ENCODE measurements at regions not wholly inside any gene's neighbourhood (a gene's known extent, or its start where the extent isn't known, plus 50 kb on each side); places are given as distances from the start of the nearest gene placed in this dataset.

- ChIA-PET CTCF (no interaction called here), POLR2A (no interaction called here)
- ATAC-seq (ENCODE audit: low read depth): no peak
Observed at GRCh38 chr2:147521936-147522335, 322.9 kb upstream of the ACVR2A start.

GRCh38 chr2:147520817-147521216, 324.0 kb upstream of the ACVR2A start:
- POLR2A ChIA-PET: no interaction called here

More at GRCh38 chr2:147521936-147522335, 322.9 kb upstream of the ACVR2A start:
- Mint-ChIP-seq H3K4me3 (no peak overlapping the region), H3K9me3 (no peaks in the 10 kb centered on the region), H3K27ac (no peak overlapping the region), H3K4me1 (no peaks in the 10 kb centered on the region), H3K27me3 (peaks cover 11% of the 10 kb centered on the region), H3K36me3 (ENCODE audit: low read depth) (no peaks in the 10 kb centered on the region)
- intact Hi-C loops (cut with micrococcal nuclease): no loop called here
- no peak for DNase-seq
- TF ChIP-seq CTCF (IDR thresholded peaks at IDR 0.05): no peak

GRCh38 chr2:147519178-147519577, 325.7 kb upstream of the ACVR2A start:
- Mint-ChIP-seq H3K27me3 (peaks cover 3% of the 10 kb centered on the region), H3K9me3 (peaks cover 2% of the 10 kb centered on the region), H3K4me3 (no peak overlapping the region), H3K36me3 (ENCODE audit: low read depth) (no peaks in the 10 kb centered on the region), H3K4me1 (no peaks in the 10 kb centered on the region), H3K27ac (no peak overlapping the region)
- POLR2A ChIA-PET: no interaction called here
- ATAC-seq (ENCODE audit: low read depth) (no peak), DNase-seq (no peak)
- intact Hi-C loops (cut with micrococcal nuclease): no loop called here
- CTCF ChIA-PET: no interaction called here
- no peak for TF ChIP-seq CTCF (IDR thresholded peaks at IDR 0.05)

More at GRCh38 chr2:147520817-147521216, 324.0 kb upstream of the ACVR2A start:
- CTCF ChIA-PET: no interaction called here
- H3K9me3 Mint-ChIP-seq: peaks cover 2% of the 10 kb centered on the region
- peaks cover 11% of the 10 kb centered on the region for H3K27me3 Mint-ChIP-seq
- DNase-seq (no peak), ATAC-seq (ENCODE audit: low read depth) (no peak)
- H3K27ac Mint-ChIP-seq: no peak overlapping the region
- TF ChIP-seq CTCF (IDR thresholded peaks at IDR 0.05): no peak
- no peaks in the 10 kb centered on the region for H3K4me1 Mint-ChIP-seq
- no peaks in the 10 kb centered on the region for H3K36me3 Mint-ChIP-seq (ENCODE audit: low read depth)
- intact Hi-C loops (cut with micrococcal nuclease): no loop called here
- H3K4me3 Mint-ChIP-seq: no peak overlapping the region

- ATAC-seq (ENCODE audit: low read depth) (no peak), DNase-seq (no peak)
- peaks cover 2% of the 10 kb centered on the region for H3K9me3 Mint-ChIP-seq
- ChIA-PET CTCF (no interaction called here), POLR2A (no interaction called here)
- H3K4me3 Mint-ChIP-seq: no peak overlapping the region
- no peaks in the 10 kb centered on the region for H3K27me3 Mint-ChIP-seq
- no peak overlapping the region for H3K27ac Mint-ChIP-seq
- no peaks in the 10 kb centered on the region for H3K4me1 Mint-ChIP-seq
- no peaks in the 10 kb centered on the region for H3K36me3 Mint-ChIP-seq (ENCODE audit: low read depth)
- intact Hi-C loops (cut with micrococcal nuclease): no loop called here
- no peak for TF ChIP-seq CTCF (IDR thresholded peaks at IDR 0.05)
Observed at GRCh38 chr2:147515213-147515612, 329.6 kb upstream of the ACVR2A start.

- H3K27me3 Mint-ChIP-seq: no peaks in the 10 kb centered on the region
- CTCF ChIA-PET: no interaction called here
- no peak for TF ChIP-seq CTCF (IDR thresholded peaks at IDR 0.05)
- ATAC-seq (ENCODE audit: low read depth): no peak
- H3K9me3 Mint-ChIP-seq: peaks cover 2% of the 10 kb centered on the region
- no peak for DNase-seq
- no peaks in the 10 kb centered on the region for H3K4me1 Mint-ChIP-seq
- no peak overlapping the region for H3K27ac Mint-ChIP-seq
- POLR2A ChIA-PET: no interaction called here
- no peaks in the 10 kb centered on the region for H3K36me3 Mint-ChIP-seq (ENCODE audit: low read depth)
- H3K4me3 Mint-ChIP-seq: no peak overlapping the region
- intact Hi-C loops (cut with micrococcal nuclease): no loop called here
Observed at GRCh38 chr2:147512206-147512605, 332.6 kb upstream of the ACVR2A start.
